HG03469 (cell line): ENCODE measurements at regions not wholly inside any gene's neighbourhood (a gene's known extent, or its start where the extent isn't known, plus 50 kb on each side); places are given as distances from the start of the nearest gene placed in this dataset.
"Not testable (repeated sequence)": the region's sequence is repeated elsewhere in the genome, so short reads cannot be mapped to it uniquely, and the experiment has no call there.

Source experiments
- ATAC-seq: cut with Tn5 transposase; IDR thresholded peaks from one replicate; pipeline ENCODE4 v1.9.1; 2021; ENCODE audit warnings: mild to moderate bottlenecking, moderate library complexity, moderate number of reproducible peaks; ENCODE audit not compliant: unreplicated experiment

GRCh38 chr15:54776410-54776809 lies 420.3 kb downstream of the RSL24D1 start:
- no peak for ATAC-seq

DNA sequence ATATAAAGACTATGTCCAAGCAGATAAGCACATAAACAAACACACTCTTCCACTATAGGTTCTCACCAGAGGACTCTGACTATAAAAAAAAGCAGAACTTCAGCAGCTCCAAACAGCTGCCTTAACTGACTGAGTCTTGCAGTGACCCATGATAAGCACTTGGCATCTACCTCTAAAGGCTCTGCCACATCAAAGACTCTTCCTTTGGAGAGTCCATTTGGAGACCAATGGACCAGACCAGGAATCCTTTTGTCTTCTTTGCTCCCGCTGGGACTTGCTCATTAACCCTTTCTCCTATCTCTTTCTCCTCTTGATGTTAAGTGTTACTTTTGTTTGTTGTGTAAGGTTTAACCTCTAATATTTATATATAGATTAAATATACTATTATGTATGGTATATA lies 424.1 kb downstream of the RSL24D1 start:
- ATAC-seq: no peak

- not testable (repeated sequence) for ATAC-seq
These were observed 447.3 kb downstream of the RSL24D1 start for GRCh38 chr15:54749461-54749860.

DNA sequence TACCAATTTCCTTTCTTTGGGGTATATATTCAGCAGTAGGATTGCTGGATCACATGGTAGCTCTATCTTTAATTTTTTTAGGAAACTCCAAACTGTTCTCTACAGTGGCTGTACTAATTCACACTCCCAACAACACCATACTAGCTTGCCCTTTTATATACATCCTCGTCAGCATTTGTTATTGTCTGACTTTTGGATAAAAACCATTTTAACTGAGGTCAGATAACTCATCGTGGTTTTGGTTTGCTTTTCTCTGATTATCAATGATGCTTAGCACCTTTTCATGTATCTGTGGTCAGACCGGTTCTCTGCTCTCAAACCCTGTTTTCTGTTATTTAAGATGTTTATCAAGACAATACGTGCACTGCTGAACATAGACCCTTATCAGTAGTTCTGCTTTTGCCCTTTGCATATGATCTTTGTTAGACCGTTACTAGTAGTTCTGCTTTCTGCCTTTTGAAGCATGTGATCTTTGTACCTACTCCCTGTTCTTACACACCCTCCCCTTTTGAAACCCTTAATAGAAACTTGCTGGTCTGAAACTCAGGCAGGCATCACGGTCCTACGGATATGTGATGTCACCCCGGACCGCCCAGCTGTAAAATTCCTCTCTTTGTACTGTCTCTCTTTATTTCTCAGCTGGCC lies 474.3 kb downstream of the RSL24D1 start:
- ATAC-seq: no peak

DNA sequence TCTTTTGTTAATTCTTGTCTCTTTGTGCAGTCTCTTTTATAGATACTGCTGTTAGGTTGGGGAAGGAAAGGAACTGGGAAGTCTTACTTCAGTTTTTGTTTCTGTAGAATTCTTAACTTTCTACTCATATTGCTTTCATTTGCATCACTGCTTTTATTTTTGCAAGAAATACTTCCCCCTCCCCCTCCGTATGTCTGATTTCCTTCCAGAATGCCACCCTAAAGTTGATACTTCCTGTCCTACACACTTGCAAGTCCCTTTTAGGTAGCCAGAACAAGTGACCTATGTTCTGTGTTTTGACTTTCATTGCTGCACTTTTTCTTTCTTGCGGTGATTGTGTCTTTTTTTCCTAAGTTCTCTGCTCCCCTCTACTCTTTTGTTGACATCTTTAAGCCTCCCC lies 477.4 kb downstream of the RSL24D1 start:
- ATAC-seq: no peak

- ATAC-seq: no peak
These were observed 488.7 kb downstream of the RSL24D1 start for GRCh38 chr15:54707805-54708752.

- ATAC-seq: no peak
These were observed 509.1 kb downstream of the RSL24D1 start for GRCh38 chr15:54687628-54688027.
